ENCODE measurements at regions not wholly inside any gene's neighbourhood (a gene's known extent, or its start where the extent isn't known, plus 50 kb on each side); places are given as distances from the start of the nearest gene placed in this dataset.

- DNase-seq (ENCODE audit: low read depth): no peak
Observed at GRCh38 chr11:23679981-23680380, 816.9 kb upstream of the LUZP2 start.

DNA sequence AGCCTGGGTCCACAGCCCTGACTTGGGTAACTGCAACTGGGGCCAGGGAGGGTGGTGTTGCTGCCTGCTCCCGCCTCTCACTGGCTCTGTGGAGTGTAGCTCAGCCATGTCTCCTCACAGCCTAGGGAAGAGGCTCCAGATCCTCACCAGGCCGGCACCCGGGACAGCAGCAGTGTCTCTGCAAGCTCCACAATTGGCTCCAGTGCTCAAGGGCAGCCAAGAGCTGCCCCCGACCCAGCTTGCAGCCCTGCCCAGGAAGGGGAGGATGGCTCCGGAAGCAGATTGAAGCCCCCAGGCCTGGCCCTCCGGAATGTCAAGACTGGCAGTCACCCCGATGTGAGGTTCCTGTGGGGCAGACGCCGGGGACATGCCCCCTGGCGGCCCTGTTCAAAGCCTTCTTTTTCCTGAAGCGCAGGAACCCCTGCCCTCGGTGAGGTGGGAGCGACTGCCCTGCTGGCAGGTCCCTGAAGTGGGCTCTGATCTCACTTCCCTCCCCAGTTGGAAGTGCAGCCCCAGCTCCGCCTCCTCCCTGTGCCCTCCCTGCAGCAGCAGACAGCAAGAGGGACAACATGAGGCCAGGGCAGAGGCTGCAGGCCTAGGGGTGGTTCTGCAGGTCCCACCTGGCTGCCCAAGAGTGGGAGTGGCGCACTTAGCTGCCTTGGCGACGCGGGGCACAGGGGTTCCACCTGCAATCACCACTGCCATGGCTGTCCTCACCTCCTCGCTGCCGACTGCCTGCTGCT is 816.2 kb upstream of the LUZP2 start:
- DNase-seq (ENCODE audit: low read depth): no peak

- no peak for DNase-seq (ENCODE audit: low read depth)
Observed at GRCh38 chr11:23684701-23685100, 812.2 kb upstream of the LUZP2 start.

DNA sequence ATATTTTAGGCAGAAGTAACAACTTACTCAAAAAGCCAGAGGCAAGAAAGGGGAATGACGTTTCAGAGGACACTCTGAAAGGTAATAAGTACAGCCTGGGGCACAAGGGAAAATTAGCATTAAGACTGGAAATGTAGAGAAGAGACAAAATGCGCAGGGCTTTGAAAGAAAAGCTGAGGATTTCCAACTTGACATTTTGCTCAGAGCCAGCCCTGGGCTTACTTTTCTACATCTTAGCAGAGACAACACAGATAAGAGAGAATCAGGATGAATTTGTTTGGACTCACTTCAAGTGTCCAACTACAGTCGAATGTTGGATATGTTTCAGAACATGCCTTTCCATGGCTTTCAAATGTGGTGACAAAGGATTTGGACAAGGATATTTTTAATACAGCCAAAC is 808.9 kb upstream of the LUZP2 start:
- no peak for DNase-seq (ENCODE audit: low read depth)

DNA sequence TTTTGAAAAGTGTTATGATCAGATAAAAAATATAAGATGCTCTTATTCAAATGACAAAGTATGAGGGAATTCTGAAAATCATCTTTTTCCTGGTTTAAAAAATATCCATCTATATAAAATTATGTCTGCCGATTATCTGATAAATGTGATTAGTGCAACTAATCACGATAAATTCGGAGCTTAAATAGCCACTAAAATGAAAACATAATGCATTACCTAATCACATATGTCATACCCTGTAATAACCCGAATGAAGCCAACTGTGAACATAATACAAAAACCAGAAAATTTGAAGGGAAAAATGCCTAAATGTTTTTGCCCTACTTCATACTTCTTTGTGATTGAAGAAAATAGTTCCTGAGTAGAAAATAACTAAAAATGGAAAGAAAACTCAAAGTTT is 808.4 kb upstream of the LUZP2 start:
- no peak for DNase-seq (ENCODE audit: low read depth)

DNA sequence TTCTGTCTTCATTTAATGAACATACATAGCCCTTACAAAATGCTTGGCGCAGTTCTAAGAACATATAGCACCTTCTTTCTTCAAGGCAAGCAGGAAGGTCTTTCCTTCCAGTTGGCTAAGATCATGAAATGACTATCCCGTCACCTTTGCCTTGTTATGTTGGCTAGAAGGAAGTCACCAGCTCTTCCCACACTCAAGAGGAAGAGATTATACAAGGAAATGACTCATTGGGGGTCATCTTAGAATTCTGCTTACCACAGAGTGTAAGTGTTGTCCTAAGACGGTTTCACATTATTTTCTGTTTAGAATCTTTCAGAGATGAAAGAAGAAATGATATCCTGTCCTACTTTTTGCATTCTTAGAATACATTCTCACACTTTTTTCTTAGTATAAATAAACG is 808.0 kb upstream of the LUZP2 start:
- peak; percentile 45 for DNase-seq (ENCODE audit: low read depth)

DNA sequence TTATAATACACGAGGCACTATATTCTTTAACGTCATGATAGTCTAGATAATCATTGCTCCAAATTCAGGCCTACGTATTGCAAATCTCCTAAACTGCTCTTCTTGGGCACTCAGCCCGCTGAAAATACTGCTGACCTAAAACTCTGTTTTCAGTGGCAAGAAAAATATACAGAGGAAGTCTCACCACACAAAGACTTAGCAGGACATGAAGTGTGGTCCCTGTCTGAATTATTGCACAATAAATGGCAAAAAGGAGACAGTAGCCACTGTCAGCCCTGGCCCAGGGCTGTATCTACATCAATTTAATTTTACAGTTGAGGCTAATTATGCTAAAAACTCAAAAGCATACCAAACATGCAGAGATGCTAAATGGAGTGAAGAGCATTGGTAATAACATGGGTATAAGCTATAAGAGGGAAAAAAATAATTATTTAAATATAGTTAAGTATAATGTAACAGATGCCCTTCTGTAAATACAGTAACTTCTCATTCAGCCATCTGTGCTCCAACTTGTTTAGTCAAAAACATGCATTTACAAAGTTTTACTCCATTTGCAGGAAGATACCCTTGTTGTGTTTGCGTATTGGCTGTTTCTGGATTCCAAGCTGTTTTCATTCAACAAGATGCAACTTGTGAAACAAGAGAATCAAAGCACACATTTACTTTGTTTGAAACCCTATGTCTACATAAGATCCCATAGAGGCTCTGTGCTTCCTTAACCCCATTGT is 800.0 kb upstream of the LUZP2 start:
- DNase-seq (ENCODE audit: low read depth): no peak

- no peak for DNase-seq (ENCODE audit: low read depth)
Observed at GRCh38 chr11:23704183-23704582, 792.7 kb upstream of the LUZP2 start.

GRCh38 chr11:23711981-23712380 is 784.9 kb upstream of the LUZP2 start:
- DNase-seq (ENCODE audit: low read depth): no peak

DNA sequence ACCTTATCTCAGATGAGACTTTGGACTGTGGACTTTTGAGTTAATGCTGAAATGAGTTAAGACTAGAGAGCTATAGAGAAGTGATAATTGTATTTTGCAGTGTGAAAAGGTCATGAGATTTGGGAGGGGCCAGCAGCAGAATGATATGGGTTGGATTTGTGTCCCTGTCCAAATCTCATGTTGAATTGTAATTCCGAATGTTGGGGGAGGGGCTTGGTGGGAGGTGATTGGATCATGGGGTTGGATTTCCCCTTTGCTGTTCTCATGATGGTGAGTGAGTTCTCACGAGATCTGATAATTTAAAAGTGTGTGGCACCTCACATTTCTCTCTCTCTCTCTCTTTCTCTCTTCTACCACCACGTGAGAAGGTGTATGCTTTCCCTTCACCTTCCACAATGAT is 777.8 kb upstream of the LUZP2 start:
- no peak for DNase-seq (ENCODE audit: low read depth)

GRCh38 chr11:23723861-23724260 is 773.0 kb upstream of the LUZP2 start:
- no peak for DNase-seq (ENCODE audit: low read depth)

GRCh38 chr11:23725752-23726151 is 771.1 kb upstream of the LUZP2 start:
- DNase-seq (ENCODE audit: low read depth): peak; percentile 29

- no peak for DNase-seq (ENCODE audit: low read depth)
Observed at GRCh38 chr11:23727387-23727786, 769.5 kb upstream of the LUZP2 start.

- peak; percentile 24 for DNase-seq (ENCODE audit: low read depth)
Observed at GRCh38 chr11:23727794-23728193, 769.1 kb upstream of the LUZP2 start.

DNA sequence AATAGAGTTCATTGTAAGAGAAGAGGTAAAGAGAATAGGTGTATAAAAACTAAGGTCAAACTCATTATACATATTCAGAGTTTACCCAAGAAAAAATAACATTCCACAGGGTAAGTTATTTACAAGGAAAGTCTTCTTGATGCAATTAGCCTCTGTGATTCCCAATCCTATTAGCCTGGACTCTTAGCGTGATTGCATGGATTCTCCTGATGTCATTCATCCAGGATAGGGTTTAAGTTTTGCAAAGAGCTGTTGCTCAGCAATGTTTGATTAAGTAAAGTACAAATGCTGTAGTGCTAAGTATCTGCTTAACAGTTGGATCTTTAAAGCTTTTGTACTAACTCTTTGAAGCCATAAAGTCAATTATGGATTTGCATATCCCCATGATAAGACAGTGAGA is 767.8 kb upstream of the LUZP2 start:
- no peak for DNase-seq (ENCODE audit: low read depth)

- DNase-seq (ENCODE audit: low read depth): no peak
Observed at GRCh38 chr11:23730307-23730998, 766.4 kb upstream of the LUZP2 start.

GRCh38 chr11:23732026-23732425 is 764.8 kb upstream of the LUZP2 start:
- peak; percentile 42 for DNase-seq (ENCODE audit: low read depth)

DNA sequence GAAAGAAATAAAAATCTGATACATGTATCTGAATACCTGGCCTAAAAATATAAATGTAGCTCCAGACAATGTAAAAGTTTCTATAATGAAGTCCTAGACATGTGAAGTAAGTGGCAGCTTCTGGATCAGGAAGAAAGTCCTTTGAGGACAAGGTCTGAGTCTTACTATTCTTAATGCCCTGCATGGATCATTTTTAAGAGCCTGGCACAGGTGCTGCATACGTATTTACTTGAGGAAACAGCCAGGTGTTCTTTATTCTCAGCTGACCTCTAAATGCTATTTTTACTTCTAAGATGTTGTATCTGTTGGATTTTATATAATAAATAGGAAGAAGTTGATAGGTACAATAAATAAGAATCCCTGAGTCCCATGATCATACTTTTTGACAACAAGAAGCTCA is 750.0 kb upstream of the LUZP2 start:
- no peak for DNase-seq (ENCODE audit: low read depth)

DNA sequence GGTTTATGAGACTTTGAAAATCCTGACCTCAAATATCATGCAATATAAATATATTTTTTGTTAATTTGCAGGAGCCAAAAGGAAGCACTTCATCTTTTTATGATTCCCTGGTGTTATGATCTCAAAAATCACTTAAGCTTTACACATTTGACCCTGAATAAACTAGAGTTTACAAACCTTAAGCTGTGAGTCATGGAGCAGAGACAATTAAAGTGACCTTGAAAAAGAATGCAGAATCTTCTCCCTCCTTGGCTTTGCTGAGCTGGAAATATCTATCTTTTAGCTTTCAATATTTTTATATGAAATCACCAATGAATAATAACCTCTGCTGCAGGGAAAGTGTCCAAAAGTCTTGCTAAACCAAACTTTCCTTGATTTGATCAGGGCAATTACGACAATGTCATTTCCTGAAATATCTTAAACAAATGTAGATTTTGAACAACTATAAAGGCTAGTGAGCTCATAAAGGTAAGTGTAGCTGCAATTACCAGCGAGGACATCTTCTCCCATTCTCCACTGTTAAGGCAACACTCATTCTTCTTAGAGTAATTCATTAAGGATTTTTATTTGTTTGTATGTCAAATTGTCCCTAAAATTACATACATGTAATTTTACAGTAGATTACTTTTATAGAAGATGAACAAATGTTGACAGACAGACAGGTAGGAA is 747.0 kb upstream of the LUZP2 start:
- DNase-seq (ENCODE audit: low read depth): no peak

GRCh38 chr11:23751280-23751679 is 745.6 kb upstream of the LUZP2 start:
- no peak for DNase-seq (ENCODE audit: low read depth)

DNA sequence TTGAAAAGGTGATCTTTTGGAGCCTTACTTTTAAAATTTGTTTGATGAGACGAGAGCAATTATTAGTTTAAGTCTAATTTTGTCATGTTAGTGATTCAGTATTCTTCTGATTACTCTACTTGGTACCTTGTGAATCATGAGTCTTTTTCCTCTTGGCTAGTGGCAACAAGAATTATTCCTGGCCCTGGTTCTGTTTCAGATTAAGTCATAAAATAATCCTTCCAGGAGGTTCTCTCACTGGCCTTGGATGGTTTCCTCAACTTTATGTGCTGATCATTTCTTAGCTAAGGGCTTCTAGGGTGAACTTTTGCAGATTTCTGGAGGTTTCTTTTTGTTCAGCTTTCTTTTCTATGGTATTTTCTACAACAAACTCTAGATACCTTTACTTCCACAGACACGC is 741.8 kb upstream of the LUZP2 start:
- no peak for DNase-seq (ENCODE audit: low read depth)

DNA sequence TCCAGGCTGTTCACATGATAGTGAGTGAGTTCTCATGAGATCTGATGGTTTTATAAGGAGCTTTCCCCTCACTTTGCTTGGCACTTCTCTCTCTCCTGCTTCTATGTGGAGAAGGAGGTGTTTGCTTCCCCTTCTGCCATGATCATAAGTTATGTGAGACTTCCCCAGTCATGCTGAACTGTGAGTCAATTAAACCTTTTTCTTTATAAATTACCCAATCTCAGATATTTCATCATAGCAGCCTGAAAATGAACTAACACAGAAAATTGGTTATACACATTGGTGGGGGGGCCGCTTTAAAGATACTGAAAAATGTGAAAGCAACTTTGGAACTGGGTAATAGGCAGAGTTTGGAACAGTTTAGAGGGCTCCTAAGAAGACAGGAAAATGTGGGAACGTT is 741.1 kb upstream of the LUZP2 start:
- no peak for DNase-seq (ENCODE audit: low read depth)

- DNase-seq (ENCODE audit: low read depth): no peak
Observed at GRCh38 chr11:23759489-23759888, 737.4 kb upstream of the LUZP2 start.

All from EH (cell line).